Karpas-422 (cell line): ENCODE measurements at regions not wholly inside any gene's neighbourhood (a gene's known extent, or its start where the extent isn't known, plus 50 kb on each side); places are given as distances from the start of the nearest gene placed in this dataset.
A peak's percentile ranks its signal among the peaks of the same experiment; 100 is the strongest.

Experiments used
- DNase-seq: peaks from one replicate; pipeline ENCODE4 v3.0.0-alpha.2; 2015
- H2AFZ ChIP-seq: fragments of 200-600 bp; sonication (generic); 2 replicates; pipeline ENCODE4 v1.6.1; 2014; ENCODE audit warnings: antibody characterized with exemption, low read length, mixed read lengths
- H3K27ac ChIP-seq: fragments of 200-600 bp; sonication (generic); 2 replicates; pipeline ENCODE4 v1.5.1; 2014; ENCODE audit warnings: mild to moderate bottlenecking, low read length, moderate library complexity
- H3K27me3 ChIP-seq: fragments of 200-600 bp; sonication (generic); 2 replicates; pipeline ENCODE4 v1.6.1; 2014; ENCODE audit warnings: low read length, mixed read lengths
- H3K36me3 ChIP-seq: fragments of 200-600 bp; sonication (generic); 2 replicates; pipeline ENCODE4 v1.6.1; 2014; ENCODE audit warnings: low read length, mixed read lengths; ENCODE audit not compliant: insufficient read depth
- H3K4me1 ChIP-seq: fragments of 200-600 bp; sonication (generic); 2 replicates; pipeline ENCODE4 v1.6.1; 2014; ENCODE audit warnings: mild to moderate bottlenecking, low read length, mixed read lengths
- H3K4me2 ChIP-seq: fragments of 200-600 bp; sonication (generic); 2 replicates; pipeline ENCODE4 v1.6.1; 2014; ENCODE audit warnings: low read length, low read depth, mild to moderate bottlenecking; ENCODE audit not compliant: poor library complexity, severe bottlenecking
- H3K4me3 ChIP-seq: fragments of 200-600 bp; sonication (generic); 2 replicates; pipeline ENCODE4 v1.5.1; 2014; ENCODE audit warnings: mild to moderate bottlenecking, antibody characterized with exemption, low read length, mixed read lengths
- H3K79me2 ChIP-seq: fragments of 200-600 bp; sonication (generic); 2 replicates; pipeline ENCODE4 v1.6.1; 2014; ENCODE audit warnings: mild to moderate bottlenecking, low read length, mixed read lengths
- H3K9ac ChIP-seq: fragments of 200-600 bp; sonication (generic); 2 replicates; pipeline ENCODE4 v1.6.0; 2014; ENCODE audit warnings: low read length
- H3K9me2 ChIP-seq: fragments of 200-600 bp; sonication (generic), shearing (Covaris generic); replicated peaks from 2 replicates; pipeline ENCODE4 v1.6.0; 2014; ENCODE audit warnings: mild to moderate bottlenecking, low read length, moderate library complexity; ENCODE audit not compliant: insufficient read depth
- H3K9me3 ChIP-seq: fragments of 300-700, 200-600 bp; sonication (generic); 2 replicates; pipeline ENCODE4 v1.6.1; 2014; ENCODE audit warnings: low read length, mixed read lengths
- H4K20me1 ChIP-seq: fragments of 200-600 bp; sonication (generic); 2 replicates; pipeline ENCODE4 v1.6.1; 2014; ENCODE audit warnings: mild to moderate bottlenecking, antibody characterized with exemption, low read length, low read depth; ENCODE audit not compliant: insufficient read depth

DNA sequence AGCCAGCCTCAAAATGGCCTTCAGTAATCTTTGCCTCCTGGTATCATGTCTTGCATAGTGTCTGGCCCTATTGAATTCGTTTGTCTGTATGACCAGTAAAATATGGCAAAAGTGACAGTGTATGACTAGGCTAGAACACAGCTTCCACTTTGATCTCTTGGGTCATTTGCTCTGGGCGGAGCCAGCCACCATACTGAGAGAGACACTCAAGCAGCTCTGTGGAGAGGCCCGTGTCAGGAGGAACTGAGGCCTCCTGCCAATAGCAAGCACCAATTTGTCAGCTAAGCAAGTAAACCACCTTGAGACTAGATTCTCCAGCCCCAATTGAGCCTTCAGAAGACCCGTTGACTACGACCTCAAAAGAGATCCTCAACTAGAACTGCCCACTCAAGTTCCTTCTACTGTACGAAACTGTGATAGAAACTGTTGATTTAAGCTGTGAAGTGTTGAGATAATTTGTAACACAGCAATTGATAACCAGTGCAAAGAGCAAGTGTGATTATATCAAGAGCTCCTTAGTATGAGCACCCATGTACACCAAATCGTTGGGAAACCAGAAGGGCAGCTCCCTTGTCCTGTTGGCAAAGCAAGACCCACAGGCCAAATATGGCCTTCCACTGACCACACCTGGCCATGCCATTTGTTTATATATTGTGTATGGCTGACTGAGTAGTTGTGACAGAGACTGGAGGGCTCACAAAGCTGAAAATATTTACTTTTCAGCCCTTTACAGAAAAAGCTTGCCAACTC lies 52.7 kb upstream of the SERBP1 start:
- Histone ChIP-seq H3K27ac (no peak overlapping the region), H3K4me1 (no peaks in the 10 kb centered on the region), H3K79me2 (no peaks in the 10 kb centered on the region), H2AFZ (no peak overlapping the region), H3K36me3 (no peaks in the 10 kb centered on the region), H3K4me2 (no peak overlapping the region), H4K20me1 (no peaks in the 10 kb centered on the region), H3K4me3 (no peak overlapping the region), H3K9me3 (no peaks in the 10 kb centered on the region), H3K27me3 (no peaks in the 10 kb centered on the region), H3K9me2 (no peaks in the 10 kb centered on the region), H3K9ac (no peak overlapping the region)
- no peak for DNase-seq

DNA sequence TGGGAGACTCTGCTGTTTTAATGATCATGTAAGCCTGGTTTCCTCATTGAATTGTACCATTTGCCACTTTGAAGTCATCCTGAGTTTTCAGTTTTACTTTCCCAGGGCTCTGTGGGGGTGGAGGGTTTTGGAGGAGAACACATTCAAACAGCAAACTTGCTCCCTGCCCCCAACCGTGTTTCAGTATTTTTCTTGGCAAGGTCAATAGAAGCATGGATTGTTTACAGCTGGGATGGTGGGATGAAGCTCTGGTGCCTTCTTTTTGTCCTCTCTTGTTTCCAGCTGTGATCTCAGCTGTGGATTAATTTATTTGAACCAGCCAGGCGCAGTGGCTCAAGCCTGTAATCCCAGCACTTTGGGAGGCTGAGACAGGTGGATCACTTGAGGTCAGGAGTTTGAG lies 54.3 kb upstream of the SERBP1 start:
- no peak overlapping the region for H3K9ac ChIP-seq
- no peaks in the 10 kb centered on the region for H3K4me1 ChIP-seq
- no peaks in the 10 kb centered on the region for H3K27me3 ChIP-seq
- no peaks in the 10 kb centered on the region for H3K9me2 ChIP-seq
- no peaks in the 10 kb centered on the region for H3K36me3 ChIP-seq
- H3K9me3 ChIP-seq = no peaks in the 10 kb centered on the region
- H3K27ac ChIP-seq = no peak overlapping the region
- H3K79me2 ChIP-seq = no peaks in the 10 kb centered on the region
- H2AFZ ChIP-seq = no peak overlapping the region
- H4K20me1 ChIP-seq = no peaks in the 10 kb centered on the region
- no peak overlapping the region for H3K4me2 ChIP-seq
- no peak overlapping the region for H3K4me3 ChIP-seq
- no peak for DNase-seq

DNA sequence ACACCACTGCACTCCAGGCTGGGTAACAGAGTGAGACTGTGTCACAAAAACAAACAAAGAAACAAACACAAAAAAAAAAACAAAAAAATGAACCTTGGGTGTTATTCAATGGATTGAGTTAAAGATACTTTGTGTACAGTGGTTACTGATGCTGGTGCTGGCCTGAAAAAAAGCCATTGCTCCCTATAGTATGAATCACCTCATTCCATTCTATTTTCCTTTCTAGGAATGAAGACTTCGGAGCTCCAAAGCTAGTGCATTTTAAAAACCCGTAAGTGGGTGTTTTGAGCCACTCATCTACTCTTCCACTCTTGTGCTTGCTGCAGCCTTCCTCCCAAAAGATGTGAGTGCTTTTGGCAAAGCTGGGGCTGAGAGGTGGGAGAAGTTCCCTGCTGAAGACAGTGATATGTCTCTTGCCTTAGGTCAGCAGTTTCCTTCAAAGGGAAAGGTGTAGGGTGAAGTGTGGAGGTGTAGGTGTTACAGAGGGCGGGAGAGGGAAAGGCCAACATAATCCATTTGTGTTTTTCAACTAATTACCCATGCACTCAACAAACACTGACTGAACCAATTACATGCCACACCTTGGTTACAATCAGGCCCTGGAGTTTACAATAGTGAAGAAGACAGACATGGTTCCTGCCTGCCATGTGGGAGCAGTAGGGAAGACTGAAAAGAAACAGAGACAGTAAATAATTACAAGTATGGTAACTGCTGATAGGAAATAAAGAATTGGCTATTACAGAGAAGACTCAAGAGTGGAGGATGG lies 55.0 kb upstream of the SERBP1 start:
- DNase-seq = no peak
- Histone ChIP-seq H3K79me2 (no peaks in the 10 kb centered on the region), H3K4me2 (no peak overlapping the region), H3K27me3 (no peaks in the 10 kb centered on the region), H4K20me1 (no peaks in the 10 kb centered on the region), H2AFZ (no peak overlapping the region), H3K9me3 (no peaks in the 10 kb centered on the region), H3K36me3 (no peaks in the 10 kb centered on the region), H3K9ac (no peak overlapping the region), H3K4me3 (no peak overlapping the region), H3K9me2 (no peaks in the 10 kb centered on the region), H3K4me1 (no peaks in the 10 kb centered on the region), H3K27ac (no peak overlapping the region)

DNA sequence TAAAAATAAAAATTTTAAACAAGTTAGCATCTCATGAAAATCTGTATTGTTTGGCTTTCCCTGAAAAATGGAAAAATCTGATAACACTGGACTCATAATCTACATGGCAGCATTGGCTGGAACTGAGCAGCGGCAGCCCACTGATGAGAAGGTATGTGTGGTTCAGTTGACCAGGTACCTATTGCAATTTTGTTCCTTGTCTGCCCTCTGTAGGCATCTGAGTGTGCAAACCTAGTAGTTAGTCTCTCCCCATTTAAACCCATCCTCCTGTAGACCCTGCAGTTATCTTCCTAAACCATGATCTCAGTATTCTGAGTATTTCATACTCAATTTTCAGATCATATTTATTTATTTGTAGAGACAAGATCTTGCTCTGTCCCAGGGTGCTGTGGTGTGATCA lies 59.4 kb upstream of the SERBP1 start:
- Histone ChIP-seq H3K4me2 (no peak overlapping the region), H4K20me1 (no peaks in the 10 kb centered on the region), H3K4me3 (no peak overlapping the region), H3K9ac (no peak overlapping the region), H3K9me3 (no peaks in the 10 kb centered on the region), H3K4me1 (no peaks in the 10 kb centered on the region), H3K36me3 (no peaks in the 10 kb centered on the region), H3K79me2 (no peaks in the 10 kb centered on the region), H3K9me2 (no peaks in the 10 kb centered on the region), H2AFZ (no peak overlapping the region), H3K27ac (no peak overlapping the region), H3K27me3 (no peaks in the 10 kb centered on the region)
- peak; percentile 64 for DNase-seq

DNA sequence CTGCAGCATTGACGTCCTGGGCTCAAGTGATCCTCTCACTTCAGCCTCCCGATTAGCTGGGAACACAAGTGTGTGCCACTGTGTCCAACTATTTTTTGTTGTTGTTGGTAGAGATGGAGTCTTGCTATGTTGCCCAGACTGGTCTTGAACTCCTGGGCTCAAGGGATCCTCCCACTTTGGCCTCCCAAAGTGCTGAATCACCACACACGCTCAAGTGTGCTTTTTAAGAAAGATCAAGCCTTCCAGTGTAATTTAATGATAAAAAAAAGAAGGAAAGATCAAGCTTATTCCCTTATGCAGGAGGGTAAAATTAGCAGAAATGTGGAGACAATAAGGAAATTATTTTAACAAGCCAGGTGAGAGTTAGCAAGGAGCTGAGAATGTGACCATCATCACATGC lies 61.1 kb upstream of the SERBP1 start:
- H2AFZ ChIP-seq = no peak overlapping the region

DNA sequence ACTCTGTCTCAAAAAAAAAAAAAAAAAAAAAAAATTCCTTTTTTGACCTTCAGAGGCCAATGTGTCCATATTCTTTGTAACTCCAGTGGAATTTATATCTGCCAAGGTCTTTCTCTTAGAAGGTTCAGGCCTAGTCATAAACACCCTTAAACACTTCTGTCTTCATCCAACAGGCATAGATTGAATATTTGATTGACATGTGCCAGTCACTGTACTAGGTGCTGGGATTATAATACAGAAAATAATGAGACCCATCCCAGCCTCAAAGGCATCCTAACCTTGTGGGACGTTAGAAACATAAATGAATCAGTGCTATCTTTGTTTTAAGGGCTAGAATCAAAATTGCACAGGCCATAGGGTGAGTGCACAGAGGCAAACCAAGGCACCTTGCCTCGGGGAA lies 62.9 kb upstream of the SERBP1 start:
- Histone ChIP-seq H3K4me3 (no peak overlapping the region), H3K4me1 (no peaks in the 10 kb centered on the region), H3K36me3 (no peaks in the 10 kb centered on the region), H3K27me3 (no peaks in the 10 kb centered on the region), H3K27ac (no peak overlapping the region), H3K4me2 (no peak overlapping the region), H3K9me2 (no peaks in the 10 kb centered on the region), H3K9me3 (no peaks in the 10 kb centered on the region), H3K9ac (no peak overlapping the region), H2AFZ (no peak overlapping the region), H4K20me1 (no peaks in the 10 kb centered on the region), H3K79me2 (no peaks in the 10 kb centered on the region)
- no peak for DNase-seq

More for the DNA sequence above, 61.1 kb upstream of the SERBP1 start:
- no peak for DNase-seq
- H3K4me2 ChIP-seq = no peak overlapping the region
- H3K79me2 ChIP-seq = no peaks in the 10 kb centered on the region
- H3K27me3 ChIP-seq = no peaks in the 10 kb centered on the region
- H3K4me3 ChIP-seq = no peak overlapping the region
- H3K27ac ChIP-seq = no peak overlapping the region
- no peaks in the 10 kb centered on the region for H3K9me2 ChIP-seq
- H3K9me3 ChIP-seq = no peaks in the 10 kb centered on the region
- H3K36me3 ChIP-seq = no peaks in the 10 kb centered on the region
- no peaks in the 10 kb centered on the region for H4K20me1 ChIP-seq
- no peak overlapping the region for H3K9ac ChIP-seq
- H3K4me1 ChIP-seq = no peaks in the 10 kb centered on the region

DNA sequence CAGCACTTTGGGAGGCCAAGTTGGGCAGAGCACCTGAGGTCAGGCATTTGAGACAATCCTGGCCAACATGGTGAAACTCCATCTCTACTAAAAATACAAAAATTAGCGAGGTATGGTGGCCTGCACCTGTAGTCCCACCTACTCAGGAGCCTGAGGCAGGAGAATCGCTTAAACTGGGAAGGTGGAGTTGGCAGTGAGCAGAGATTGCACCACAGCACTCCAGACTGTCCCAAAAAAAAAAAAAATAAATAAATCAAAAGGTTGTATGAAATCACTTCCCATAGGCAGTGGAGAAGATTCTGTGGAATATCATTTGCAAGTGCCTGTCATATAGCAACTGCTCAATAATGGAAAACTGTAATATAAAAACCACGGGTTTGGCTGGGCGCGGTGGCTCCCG lies 65.1 kb upstream of the SERBP1 start:
- Histone ChIP-seq H3K79me2 (no peaks in the 10 kb centered on the region), H3K4me2 (no peak overlapping the region), H3K9me3 (no peaks in the 10 kb centered on the region), H3K27ac (no peak overlapping the region), H3K27me3 (no peaks in the 10 kb centered on the region), H3K4me3 (no peak overlapping the region), H3K4me1 (no peaks in the 10 kb centered on the region), H4K20me1 (no peaks in the 10 kb centered on the region), H3K36me3 (no peaks in the 10 kb centered on the region), H3K9ac (no peak overlapping the region), H3K9me2 (no peaks in the 10 kb centered on the region), H2AFZ (no peak overlapping the region)
- DNase-seq = no peak

DNA sequence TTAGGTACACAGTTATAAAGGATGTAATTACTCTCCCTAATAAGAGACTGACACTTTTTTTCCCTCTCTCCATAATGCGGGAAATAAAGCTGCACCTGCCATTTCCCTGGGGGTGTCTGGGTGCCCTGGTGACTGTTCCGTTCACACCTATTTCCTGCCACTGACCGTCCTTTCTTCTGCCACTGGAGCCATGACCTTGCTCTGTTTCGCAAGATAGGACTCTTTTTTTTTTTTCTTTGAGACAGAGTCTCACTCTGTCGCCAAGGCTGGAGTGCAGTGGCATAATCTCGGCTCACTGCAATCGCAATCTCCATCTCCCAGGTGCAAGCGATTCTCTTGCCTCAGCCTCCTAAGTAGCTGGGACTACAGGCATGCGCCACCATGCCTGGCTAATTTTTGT lies 66.1 kb upstream of the SERBP1 start:
- no peaks in the 10 kb centered on the region for H3K9me2 ChIP-seq
- H2AFZ ChIP-seq = no peak overlapping the region
- no peaks in the 10 kb centered on the region for H3K79me2 ChIP-seq
- no peak overlapping the region for H3K27ac ChIP-seq
- no peak overlapping the region for H3K4me2 ChIP-seq
- no peak for DNase-seq
- H3K9me3 ChIP-seq = no peaks in the 10 kb centered on the region
- H3K4me3 ChIP-seq = no peak overlapping the region
- no peaks in the 10 kb centered on the region for H3K4me1 ChIP-seq
- H3K27me3 ChIP-seq = no peaks in the 10 kb centered on the region
- no peaks in the 10 kb centered on the region for H3K36me3 ChIP-seq
- no peaks in the 10 kb centered on the region for H4K20me1 ChIP-seq
- no peak overlapping the region for H3K9ac ChIP-seq
